ENCODE measurements at regions not wholly inside any gene's neighbourhood (a gene's known extent, or its start where the extent isn't known, plus 50 kb on each side); places are given as distances from the start of the nearest gene placed in this dataset.

DNA sequence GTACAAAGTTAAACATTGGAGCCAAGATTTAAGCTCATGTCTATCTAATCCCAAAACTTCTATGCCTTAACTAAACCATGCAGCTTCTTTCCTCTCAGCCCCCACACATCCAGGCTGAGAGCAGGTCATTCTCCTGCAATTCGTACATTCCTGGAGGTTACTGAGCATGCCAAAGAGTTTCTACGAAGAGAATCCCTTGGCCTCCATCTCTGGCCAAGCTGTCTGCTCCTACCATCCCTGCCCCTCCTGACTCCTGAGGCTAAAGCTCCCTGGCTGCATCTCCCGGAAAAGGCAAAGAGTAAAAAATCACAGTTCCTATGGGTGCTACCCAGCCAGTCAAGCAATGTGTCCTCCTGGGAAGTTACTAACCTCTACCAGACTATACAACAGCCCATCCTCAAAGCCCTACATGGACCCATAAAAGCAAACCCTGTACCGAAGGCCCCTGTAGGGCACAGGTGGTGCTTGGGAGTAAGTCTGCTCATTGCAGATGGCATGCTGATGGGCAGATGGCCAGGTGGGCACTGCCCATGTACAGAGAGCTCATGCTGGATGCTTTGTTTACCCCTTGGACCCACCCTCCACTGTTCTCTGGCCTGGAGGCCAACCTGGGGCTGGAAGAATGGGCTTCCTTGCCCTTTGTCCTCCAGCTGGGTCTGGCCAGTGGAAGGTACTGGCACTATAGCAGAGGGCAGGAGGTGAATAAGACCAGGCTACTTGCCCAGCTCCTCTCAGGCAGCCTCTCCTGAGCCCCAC is 99.5 kb downstream of the TTC32 start:
- DNase-seq, result no peak
- Mint-ChIP-seq H3K4me3 (no peak overlapping the region), H3K36me3 (ENCODE audit: low read depth) (no peaks in the 10 kb centered on the region), H3K27ac (no peak overlapping the region), H3K9me3 (no peaks in the 10 kb centered on the region), H3K27me3 (peaks cover 2% of the 10 kb centered on the region), H3K4me1 (ENCODE audit: low read depth) (no peaks in the 10 kb centered on the region)

DNA sequence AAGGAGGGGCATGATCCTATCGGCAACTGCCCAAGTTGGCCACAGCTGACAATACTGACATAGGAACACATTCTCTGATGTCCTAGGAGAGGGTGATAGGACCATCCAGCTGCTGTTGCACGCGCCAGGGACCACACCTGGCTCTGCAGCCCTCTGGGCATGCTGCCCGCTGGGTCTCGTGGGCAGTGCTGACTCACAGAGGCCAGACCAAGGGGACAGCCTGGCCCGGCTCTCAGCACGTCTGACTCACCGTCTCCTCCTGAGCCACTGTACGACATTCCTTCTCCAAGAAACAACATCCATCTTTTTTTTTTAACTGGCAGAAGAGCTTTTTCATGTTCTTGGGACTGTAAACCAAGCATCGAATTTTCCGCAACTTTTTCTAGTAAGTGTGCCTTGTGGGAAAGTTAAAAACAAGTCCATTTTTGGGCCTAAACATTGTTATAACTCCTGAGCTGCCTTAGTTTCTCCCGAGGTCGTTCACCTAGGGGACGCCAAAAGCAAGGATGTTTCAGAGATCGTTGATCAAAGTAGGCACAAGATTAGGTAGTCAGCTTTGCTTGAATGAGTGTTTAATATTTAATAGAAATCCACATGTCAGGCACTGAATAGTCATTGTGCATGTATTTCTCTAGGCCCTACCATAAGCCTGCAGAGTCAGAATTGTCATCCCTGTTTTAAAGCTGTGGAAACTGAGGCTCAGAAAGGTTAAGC is 100.3 kb downstream of the TTC32 start:
- no peaks in the 10 kb centered on the region for H3K36me3 Mint-ChIP-seq (ENCODE audit: low read depth)
- no peak for DNase-seq
- no peaks in the 10 kb centered on the region for H3K9me3 Mint-ChIP-seq
- no peaks in the 10 kb centered on the region for H3K4me1 Mint-ChIP-seq (ENCODE audit: low read depth)
- H3K4me3 Mint-ChIP-seq, result no peak overlapping the region
- no peaks in the 10 kb centered on the region for H3K27me3 Mint-ChIP-seq
- H3K27ac Mint-ChIP-seq, result no peak overlapping the region

DNA sequence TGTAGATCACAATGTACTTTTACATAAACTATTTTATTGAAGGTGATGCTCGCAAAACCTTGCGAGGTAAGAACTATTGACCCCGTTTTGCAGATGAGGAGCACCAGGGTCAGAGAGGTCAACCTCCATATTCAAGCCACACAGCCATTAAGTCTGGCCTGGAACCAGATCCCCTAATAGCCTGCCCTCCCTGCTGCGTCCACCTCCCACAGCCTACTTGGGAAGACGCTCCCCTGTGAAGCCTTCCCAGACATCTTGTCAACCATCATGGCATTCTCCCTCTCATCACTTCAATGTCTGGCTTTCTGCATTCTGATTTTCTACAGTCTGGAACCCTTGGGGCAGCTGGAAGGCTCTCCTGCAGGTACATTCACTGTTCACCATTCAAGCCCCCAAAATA is 101.0 kb downstream of the TTC32 start:
- H3K36me3 Mint-ChIP-seq (ENCODE audit: low read depth), result no peaks in the 10 kb centered on the region
- no peak overlapping the region for H3K27ac Mint-ChIP-seq

DNA sequence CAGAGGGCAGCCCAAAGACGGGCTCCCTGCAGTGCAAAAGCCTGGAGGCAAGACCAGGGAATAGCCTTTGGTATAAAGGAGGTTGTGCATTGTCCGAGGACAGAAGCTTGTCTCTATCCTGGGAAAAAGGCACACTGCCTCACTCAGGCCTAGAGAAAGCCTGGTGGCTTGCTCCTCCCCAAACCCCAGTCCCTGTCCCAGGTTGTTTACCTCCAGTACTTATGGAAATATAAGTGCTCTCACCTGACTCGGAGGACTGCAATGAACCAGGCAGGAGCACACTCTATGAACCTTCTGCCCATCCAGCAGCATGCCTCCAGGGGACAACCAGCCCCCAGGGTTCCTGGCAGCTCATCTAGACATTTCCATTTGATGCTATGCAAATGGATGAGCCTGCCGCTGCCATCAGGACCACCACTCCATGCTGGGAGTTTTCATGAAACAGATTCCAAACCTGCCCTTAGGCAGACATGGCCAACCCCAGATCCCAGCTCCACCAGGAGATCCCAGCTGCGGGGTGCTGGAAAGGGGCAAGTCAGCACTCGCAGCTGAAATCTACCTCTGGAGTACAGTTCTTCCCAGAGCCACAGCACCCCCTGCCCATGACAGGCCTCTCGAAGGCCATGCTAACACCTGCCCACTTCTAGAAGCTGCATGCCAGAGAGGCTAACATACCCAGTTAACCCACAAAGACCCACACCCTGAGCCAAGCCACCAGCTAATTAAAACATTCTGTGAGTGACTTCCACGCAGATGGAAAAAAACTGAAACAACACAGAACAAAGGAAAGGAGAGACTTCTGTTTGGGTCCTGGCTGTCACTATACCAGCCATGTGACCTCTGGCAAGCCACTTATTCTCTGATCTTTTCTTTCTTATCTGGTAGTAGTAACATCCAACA is 101.7 kb downstream of the TTC32 start:
- DNase-seq, result no peak
- Mint-ChIP-seq H3K4me1 (ENCODE audit: low read depth) (no peaks in the 10 kb centered on the region), H3K9me3 (no peaks in the 10 kb centered on the region), H3K36me3 (ENCODE audit: low read depth) (no peaks in the 10 kb centered on the region), H3K27me3 (no peaks in the 10 kb centered on the region), H3K4me3 (no peak overlapping the region), H3K27ac (no peak overlapping the region)

More for the DNA sequence above, 101.0 kb downstream of the TTC32 start:
- Mint-ChIP-seq H3K4me1 (ENCODE audit: low read depth) (no peaks in the 10 kb centered on the region), H3K9me3 (no peaks in the 10 kb centered on the region), H3K4me3 (no peak overlapping the region), H3K27me3 (no peaks in the 10 kb centered on the region)
- no peak for DNase-seq

DNA sequence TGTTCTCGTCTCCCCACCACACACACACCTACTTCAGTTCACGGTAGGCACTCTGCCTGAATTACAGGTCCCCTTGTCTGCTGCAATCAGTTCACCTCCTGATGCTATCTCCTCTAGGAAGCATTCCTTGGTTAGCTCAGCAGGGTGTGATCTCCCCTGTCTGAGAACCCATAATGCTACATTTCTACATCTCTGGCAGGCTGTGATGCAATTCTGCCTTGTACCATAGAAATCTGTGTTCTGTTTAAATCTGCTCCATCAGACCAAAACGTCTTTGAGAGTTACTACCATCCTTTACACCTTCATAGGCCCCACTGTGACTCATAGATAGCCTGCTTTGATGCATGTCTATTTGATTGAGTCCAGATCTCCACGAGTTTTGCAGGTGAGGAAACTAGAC is 103.9 kb downstream of the TTC32 start:
- no peak for DNase-seq
- peaks cover 2% of the 10 kb centered on the region for H3K27me3 Mint-ChIP-seq
- no peaks in the 10 kb centered on the region for H3K9me3 Mint-ChIP-seq
- H3K36me3 Mint-ChIP-seq (ENCODE audit: low read depth), result no peaks in the 10 kb centered on the region
- no peaks in the 10 kb centered on the region for H3K4me1 Mint-ChIP-seq (ENCODE audit: low read depth)
- no peak overlapping the region for H3K27ac Mint-ChIP-seq
- H3K4me3 Mint-ChIP-seq, result no peak overlapping the region

DNA sequence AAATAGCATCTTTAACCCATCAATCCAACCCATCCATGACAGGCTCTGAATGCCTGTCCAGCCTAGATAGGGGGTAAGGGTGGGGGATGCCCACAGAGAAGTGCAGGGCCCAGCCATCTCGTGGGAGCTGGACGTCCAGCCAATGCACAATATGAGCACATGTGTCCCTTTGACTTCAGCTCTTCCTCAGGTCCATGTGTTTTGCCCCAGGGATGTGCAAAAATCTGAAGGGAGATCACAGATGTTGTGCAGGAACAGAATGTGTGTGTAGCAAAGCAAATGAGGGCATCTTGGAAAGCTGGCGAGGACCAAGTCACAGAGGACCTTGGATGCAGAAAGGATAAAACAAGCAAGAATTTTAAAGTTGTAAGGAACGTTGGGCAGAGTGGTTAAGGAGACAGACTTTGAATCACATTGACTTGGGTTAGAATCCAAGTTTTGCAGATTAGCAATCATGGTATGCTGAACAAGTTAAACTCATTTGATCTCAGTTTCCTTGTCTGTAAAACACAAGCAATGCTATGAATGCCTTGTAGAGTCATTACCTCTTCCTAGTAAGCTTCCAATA is 104.5 kb downstream of the TTC32 start:
- H3K36me3 Mint-ChIP-seq (ENCODE audit: low read depth), result no peaks in the 10 kb centered on the region
- no peaks in the 10 kb centered on the region for H3K4me1 Mint-ChIP-seq (ENCODE audit: low read depth)
- DNase-seq, result no peak
- no peak overlapping the region for H3K4me3 Mint-ChIP-seq
- no peak overlapping the region for H3K27ac Mint-ChIP-seq
- H3K9me3 Mint-ChIP-seq, result no peaks in the 10 kb centered on the region
- peaks cover 2% of the 10 kb centered on the region for H3K27me3 Mint-ChIP-seq

DNA sequence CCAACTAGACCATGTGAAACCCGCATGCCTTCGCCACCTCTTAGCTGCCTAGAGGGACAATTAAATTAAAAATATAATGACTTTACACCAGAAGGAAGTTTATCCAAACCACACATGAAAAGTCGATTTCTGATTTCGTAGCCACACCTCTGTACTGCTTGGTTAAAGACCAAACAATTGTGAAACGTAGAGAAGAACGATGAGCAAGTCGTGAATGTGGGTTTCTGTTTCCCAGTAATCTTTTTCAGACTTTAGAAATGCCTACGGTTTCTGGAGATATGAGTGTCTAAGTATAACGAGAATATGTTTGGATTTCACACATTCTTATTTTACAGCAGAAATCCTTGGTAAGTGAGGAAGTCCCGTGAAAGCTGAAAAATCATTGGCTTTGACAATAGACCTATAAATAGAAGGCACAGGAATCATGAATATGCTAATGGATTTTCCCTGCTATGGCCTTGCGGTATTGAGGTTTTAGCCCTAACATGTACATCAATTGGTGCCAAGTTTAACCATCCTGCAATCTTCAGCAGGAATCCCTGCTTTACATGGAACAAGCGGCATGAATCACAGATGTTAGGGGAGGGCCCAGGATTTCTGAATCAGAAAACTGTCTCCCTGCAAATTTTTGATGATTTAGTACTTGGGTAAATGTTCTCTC is 105.6 kb downstream of the TTC32 start:
- no peak overlapping the region for H3K27ac Mint-ChIP-seq
- H3K9me3 Mint-ChIP-seq, result no peaks in the 10 kb centered on the region
- H3K27me3 Mint-ChIP-seq, result peaks cover 2% of the 10 kb centered on the region
- H3K36me3 Mint-ChIP-seq (ENCODE audit: low read depth), result no peaks in the 10 kb centered on the region
- DNase-seq, result no peak
- H3K4me3 Mint-ChIP-seq, result no peak overlapping the region
- H3K4me1 Mint-ChIP-seq (ENCODE audit: low read depth), result no peaks in the 10 kb centered on the region

DNA sequence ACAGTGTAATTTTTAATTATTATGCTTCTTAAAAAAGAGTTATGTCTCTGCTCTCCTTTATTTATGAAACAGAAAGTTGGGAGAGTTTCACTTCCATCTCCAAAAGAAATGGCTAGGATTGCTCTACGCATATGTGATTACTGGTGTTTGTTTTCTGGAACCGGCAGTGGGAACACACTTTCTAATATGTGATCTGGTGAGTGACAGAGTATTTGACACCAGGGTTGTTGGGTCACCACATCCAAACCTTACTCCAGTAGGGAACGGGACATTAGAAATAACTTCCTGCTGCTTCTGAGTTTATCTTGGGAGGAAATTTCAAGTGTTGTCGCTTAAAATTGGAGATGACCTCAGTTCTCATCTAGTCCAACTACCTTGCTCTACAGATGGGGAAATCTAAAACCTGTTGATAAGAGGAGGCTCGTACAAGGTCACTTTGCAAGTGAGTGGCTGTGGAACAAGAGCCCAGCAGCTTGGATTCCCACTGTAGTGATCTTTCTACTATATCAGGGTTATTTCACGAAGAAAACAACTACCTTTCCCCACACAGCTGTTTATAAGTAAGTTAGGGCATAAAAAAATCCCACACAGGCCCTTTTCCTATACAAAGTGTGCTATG is 108.5 kb downstream of the TTC32 start:
- no peak overlapping the region for H3K4me3 Mint-ChIP-seq
- H3K36me3 Mint-ChIP-seq (ENCODE audit: low read depth), result no peaks in the 10 kb centered on the region
- H3K9me3 Mint-ChIP-seq, result no peaks in the 10 kb centered on the region
- H3K27ac Mint-ChIP-seq, result no peak overlapping the region
- no peaks in the 10 kb centered on the region for H3K4me1 Mint-ChIP-seq (ENCODE audit: low read depth)
- DNase-seq, result no peak
- H3K27me3 Mint-ChIP-seq, result peaks cover 5% of the 10 kb centered on the region

DNA sequence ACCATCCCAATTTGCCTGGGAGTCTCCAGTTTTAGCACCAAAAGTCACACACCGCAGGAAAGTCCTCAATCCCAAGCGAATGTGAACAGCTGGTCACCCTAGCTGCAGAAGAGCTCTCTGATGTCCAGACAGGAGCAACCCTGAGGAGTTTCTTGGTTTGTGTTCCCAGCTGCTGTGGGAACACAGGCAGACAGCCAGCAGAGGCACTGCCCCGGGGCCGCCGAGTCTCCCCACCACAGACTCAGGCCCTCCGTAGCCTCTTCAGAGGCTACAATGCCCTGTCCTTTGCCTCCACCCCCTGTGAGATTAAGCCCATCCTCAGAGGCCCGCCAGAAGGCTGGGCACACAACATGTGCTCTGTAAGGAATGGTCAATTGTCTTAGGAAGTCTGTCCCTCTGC is 111.5 kb downstream of the TTC32 start:
- Mint-ChIP-seq H3K36me3 (ENCODE audit: low read depth) (no peaks in the 10 kb centered on the region), H3K27me3 (peaks cover 5% of the 10 kb centered on the region), H3K4me3 (no peak overlapping the region), H3K4me1 (ENCODE audit: low read depth) (peaks cover 4% of the 10 kb centered on the region), H3K9me3 (no peaks in the 10 kb centered on the region), H3K27ac (no peak overlapping the region)
- DNase-seq, result no peak

DNA sequence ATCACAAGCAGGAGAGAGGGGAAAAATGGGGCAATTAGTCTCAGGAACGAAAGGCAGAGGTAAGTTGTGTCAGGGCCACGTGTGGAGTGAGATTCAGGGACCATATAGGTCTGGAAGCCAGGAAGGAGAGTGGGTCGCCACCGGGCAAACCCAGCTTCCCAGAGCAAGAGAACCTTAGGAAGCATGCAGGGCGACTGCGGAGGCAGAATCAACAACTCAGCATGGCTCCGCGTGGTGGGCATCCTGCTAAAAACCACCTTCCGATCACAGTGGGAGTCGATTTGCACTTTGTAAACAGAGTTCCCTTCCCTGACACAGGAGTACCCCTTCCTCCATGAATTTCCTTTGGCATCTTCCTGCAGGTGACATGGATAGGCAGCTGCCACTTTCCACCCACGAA is 114.6 kb downstream of the TTC32 start:
- H3K27me3 Mint-ChIP-seq, result peaks cover 5% of the 10 kb centered on the region
- H3K36me3 Mint-ChIP-seq (ENCODE audit: low read depth), result no peaks in the 10 kb centered on the region
- no peaks in the 10 kb centered on the region for H3K9me3 Mint-ChIP-seq
- no peak overlapping the region for H3K27ac Mint-ChIP-seq
- no peak for DNase-seq
- H3K4me1 Mint-ChIP-seq (ENCODE audit: low read depth), result peaks cover 4% of the 10 kb centered on the region
- no peak overlapping the region for H3K4me3 Mint-ChIP-seq

DNA sequence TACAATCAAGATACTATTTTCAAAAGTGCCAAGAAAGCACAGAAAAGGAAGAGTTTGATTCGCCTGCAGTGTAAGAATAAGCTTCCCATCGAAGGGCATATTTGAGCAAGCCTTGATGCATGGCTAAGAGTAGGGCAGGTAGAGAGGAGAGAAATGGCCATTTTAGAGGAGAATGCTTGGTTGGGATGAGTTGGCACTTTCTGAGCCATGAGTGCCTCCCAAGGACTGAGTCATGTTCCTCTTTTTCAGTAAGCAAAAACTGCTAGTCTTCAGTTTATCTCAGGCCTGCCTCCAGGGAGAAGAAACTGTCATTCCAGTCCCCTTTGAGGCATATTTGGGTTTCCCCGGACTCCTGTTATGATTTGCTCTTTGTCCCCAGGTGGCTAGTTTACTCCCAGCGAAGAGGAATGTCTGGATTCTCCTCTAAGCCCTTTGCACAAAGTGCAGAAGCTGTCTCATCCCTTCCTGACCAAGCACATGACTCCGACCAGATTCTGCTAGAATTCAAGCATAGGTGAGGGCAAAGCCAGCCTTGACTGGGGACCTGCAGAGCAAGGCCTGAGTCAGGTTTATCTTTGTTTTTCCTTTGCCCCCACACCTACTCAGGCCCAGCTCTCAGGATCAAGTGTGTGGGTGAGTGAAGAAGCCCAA is 115.2 kb downstream of the TTC32 start:
- H3K4me3 Mint-ChIP-seq, result no peak overlapping the region
- no peak for DNase-seq

DNA sequence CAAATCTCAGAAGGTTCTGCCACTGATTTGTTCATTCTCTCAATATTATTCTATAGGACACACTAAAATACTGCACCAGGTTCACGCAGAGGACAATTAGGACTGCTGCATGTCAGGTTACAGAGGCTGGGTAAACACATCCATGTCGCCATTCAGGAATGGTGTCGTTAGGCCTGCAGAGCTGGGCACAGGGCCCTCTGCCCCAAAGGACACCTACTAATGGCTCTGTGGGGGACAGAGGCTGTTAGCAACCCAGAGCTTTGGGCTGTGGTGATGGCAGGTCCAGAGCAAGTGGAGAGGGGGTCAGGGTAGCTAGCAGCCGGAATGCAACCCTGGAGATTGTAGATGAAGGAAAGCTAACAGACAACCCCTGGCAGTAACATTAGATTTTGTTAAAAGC is 115.9 kb downstream of the TTC32 start:
- no peaks in the 10 kb centered on the region for H3K9me3 Mint-ChIP-seq
- peaks cover 5% of the 10 kb centered on the region for H3K27me3 Mint-ChIP-seq
- H3K4me1 Mint-ChIP-seq (ENCODE audit: low read depth), result peaks cover 4% of the 10 kb centered on the region
- H3K4me3 Mint-ChIP-seq, result no peak overlapping the region
- no peak for DNase-seq
- no peaks in the 10 kb centered on the region for H3K36me3 Mint-ChIP-seq (ENCODE audit: low read depth)
- H3K27ac Mint-ChIP-seq, result no peak overlapping the region

More for the DNA sequence above, 115.2 kb downstream of the TTC32 start:
- Mint-ChIP-seq H3K4me1 (ENCODE audit: low read depth) (peaks cover 4% of the 10 kb centered on the region), H3K27ac (peak overlapping the region; percentile 28), H3K36me3 (ENCODE audit: low read depth) (no peaks in the 10 kb centered on the region), H3K27me3 (peaks cover 5% of the 10 kb centered on the region), H3K9me3 (no peaks in the 10 kb centered on the region)

DNA sequence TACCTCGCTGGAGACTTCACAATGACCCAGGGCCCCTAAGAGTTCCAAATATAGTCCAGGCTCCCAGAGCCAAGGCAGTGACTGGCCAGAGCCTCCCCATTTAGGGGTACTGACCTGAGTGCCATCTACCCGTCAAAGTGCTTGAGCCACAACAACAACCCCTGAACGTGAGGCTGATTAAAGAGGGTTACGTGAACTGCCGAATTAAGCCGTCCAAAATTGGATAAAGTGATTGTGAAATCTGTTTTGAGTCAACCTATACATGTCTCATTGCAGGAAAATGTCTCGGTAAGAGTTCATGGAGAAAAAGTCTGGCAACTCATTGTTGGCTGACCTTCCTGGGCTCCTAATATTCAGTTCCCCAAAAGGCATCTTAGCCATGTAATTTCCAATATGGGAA is 116.3 kb downstream of the TTC32 start:
- H3K27ac Mint-ChIP-seq, result no peak overlapping the region
- H3K4me1 Mint-ChIP-seq (ENCODE audit: low read depth), result peaks cover 4% of the 10 kb centered on the region
- H3K27me3 Mint-ChIP-seq, result peaks cover 3% of the 10 kb centered on the region
- H3K36me3 Mint-ChIP-seq (ENCODE audit: low read depth), result no peaks in the 10 kb centered on the region
- H3K4me3 Mint-ChIP-seq, result no peak overlapping the region
- DNase-seq, result no peak
- no peaks in the 10 kb centered on the region for H3K9me3 Mint-ChIP-seq

Measured in activated T-cell treated with anti-CD3 and anti-CD28 coated beads, Interleukin-2, amount 50 U/mL, for 24 hours (primary cell).